Astrocyte of the cerebellum (primary cell): ENCODE measurements at regions not wholly inside any gene's neighbourhood (a gene's known extent, or its start where the extent isn't known, plus 50 kb on each side); places are given as distances from the start of the nearest gene placed in this dataset.
"Not testable (repeated sequence)": the region's sequence is repeated elsewhere in the genome, so short reads cannot be mapped to it uniquely, and the experiment has no call there.

Experiments used
- DNase-seq: peaks from one replicate; pipeline ENCODE4 v3.0.0-alpha.2; 2011; ENCODE audit warnings: low read depth
- H3K4me3 ChIP-seq: 2 replicates; pipeline ENCODE4 v1.5.1; 2011; ENCODE audit warnings: mild to moderate bottlenecking, low read depth, low read length, moderate library complexity
- in situ Hi-C: cut with HindIII; loops from 2 replicates; pipeline ENCODE4 v1.10.0; 2017; ENCODE audit warnings: low sequenced_read_pairs
- TF ChIP-seq, protein P1 (sequence below): IDR thresholded peaks from 2 replicates; pipeline ENCODE4 v1.5.1; 2012; ENCODE audit warnings: low read length, low read depth, moderate library complexity, mild to moderate bottlenecking; ENCODE audit errors: missing control alignments

DNA sequence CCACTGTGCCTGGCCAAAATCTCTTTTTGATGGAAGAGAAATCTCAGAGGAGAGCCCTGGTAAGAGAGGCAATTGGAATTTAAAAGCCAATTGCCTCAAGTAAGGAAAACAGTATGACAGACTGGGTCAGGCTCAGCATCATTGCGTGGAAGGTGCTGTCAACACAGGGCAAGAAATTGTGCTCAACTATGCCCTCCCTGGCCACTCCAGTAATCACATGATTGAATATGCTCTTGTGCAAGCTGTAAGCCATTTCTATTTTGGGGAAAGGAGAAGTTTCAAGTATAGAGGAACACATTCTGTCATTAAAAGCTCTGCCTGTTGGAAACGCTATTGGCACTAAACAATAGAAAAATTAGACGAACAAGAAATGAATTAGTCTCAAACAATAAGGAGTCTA, 1127.7 kb downstream of the REEP3 start:
- TF ChIP-seq, protein P1, sequence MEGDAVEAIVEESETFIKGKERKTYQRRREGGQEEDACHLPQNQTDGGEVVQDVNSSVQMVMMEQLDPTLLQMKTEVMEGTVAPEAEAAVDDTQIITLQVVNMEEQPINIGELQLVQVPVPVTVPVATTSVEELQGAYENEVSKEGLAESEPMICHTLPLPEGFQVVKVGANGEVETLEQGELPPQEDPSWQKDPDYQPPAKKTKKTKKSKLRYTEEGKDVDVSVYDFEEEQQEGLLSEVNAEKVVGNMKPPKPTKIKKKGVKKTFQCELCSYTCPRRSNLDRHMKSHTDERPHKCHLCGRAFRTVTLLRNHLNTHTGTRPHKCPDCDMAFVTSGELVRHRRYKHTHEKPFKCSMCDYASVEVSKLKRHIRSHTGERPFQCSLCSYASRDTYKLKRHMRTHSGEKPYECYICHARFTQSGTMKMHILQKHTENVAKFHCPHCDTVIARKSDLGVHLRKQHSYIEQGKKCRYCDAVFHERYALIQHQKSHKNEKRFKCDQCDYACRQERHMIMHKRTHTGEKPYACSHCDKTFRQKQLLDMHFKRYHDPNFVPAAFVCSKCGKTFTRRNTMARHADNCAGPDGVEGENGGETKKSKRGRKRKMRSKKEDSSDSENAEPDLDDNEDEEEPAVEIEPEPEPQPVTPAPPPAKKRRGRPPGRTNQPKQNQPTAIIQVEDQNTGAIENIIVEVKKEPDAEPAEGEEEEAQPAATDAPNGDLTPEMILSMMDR = no peak
- DNase-seq = no peak
- in situ Hi-C loops = no loop called here
- no peak overlapping the region for H3K4me3 ChIP-seq

DNA sequence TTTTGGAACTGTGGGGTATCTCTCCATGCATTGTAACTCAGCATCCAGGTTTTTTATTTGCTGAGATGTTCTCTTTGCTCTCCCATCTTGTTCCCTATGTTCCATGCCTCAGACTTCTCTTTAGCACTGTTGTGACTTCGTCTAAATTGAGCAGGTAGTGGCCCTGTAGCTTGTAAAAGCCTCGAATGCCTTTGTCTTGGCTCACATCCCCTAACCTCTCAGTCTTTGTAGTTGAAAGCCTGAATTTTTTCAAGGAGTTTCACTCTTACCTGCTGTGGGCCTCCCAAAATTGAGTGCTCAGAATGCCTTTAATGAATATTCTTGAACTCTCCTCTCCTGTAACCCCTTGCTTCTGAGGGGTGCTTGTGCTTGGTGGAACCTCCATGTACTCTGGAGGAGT, 1137.3 kb downstream of the REEP3 start:
- TF ChIP-seq, protein P1 = no peak
- no peak overlapping the region for H3K4me3 ChIP-seq
- no peak for DNase-seq
- in situ Hi-C loops = no loop called here

DNA sequence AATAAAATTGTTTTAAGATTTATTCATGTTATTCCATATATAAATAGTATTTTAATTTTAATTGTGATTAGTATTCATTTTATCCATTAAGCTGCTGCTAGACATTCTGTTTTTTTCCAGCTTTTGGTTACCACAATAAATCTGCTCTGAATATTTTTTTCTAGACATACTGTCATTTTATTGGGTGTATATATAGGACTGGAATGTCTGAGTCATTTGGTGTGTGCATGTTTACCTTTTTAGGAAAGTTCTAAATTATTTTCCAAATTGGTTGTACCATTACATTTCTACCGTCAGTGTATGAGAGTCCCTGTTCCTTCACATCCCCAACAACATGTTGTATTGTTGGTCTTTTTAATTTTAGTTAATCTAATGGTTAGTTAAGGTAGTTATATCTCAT, 1138.1 kb downstream of the REEP3 start:
- TF ChIP-seq, protein P1 = no peak
- no peak for DNase-seq
- H3K4me3 ChIP-seq = no peak overlapping the region
- in situ Hi-C loops = no loop called here

DNA sequence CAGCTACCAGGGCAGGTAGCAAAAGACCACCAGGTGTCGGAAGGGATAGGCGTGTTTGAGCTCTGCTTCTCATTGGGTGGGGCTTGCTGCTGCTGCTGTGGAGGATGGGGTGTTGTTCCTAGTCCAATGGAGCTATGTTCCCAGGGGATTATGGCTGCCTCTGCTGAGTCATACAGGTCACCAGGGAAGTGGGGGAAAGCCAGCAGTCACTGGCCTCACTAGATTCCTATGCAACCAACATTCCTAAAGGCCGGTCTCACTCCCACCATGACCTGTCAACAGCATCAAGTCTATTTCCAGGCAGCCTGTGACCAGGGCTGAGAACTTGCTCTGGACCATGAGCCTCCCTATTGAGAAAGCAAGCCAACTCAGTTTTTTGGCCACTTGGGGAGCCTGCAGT, 1160.8 kb downstream of the REEP3 start:
- DNase-seq = no peak
- in situ Hi-C loops = no loop called here

DNA sequence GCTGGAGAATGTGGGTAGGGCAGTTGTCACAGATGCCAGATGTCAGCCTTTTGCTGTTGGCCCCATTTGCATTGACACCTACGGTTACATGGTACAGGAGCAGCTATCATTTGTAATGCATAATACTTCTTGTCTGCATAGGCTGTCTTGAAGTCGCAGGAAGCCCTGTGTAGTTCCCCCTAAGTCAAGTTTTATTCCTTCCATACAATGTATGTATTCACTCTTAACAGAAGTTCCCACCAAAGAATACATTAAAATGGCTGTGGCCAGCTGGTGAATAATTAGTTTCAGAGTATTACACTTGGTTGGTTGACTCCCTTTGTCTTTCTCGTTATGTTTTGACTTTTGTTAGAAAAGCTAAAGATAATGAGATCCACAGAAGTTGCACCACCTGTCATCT, 1169.0 kb downstream of the REEP3 start:
- in situ Hi-C loops = no loop called here
- TF ChIP-seq, protein P1 = no peak
- H3K4me3 ChIP-seq = no peak overlapping the region
- DNase-seq = no peak

More for the DNA sequence above, 1160.8 kb downstream of the REEP3 start:
- H3K4me3 ChIP-seq = no peak overlapping the region
- TF ChIP-seq, protein P1 = no peak

DNA sequence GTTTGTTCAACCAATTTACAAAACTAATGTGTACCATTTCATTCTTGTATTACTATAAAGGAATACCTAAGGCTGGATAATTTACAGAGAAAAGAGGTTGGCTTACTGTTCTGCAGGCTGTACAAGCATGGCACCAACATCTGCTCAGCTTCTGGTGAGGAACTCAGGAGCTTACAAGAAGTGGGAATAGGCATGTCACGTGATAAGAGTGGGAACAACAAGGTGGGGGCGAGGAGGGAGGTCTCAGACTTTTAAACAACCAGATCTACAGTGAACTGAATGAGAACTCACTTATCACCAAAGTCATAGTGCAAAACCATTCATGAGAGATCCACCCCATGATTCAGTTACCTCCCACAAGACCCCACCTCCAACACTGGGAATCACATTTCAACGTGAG, 1178.0 kb downstream of the REEP3 start:
- no peak overlapping the region for H3K4me3 ChIP-seq
- TF ChIP-seq, protein P1 = no peak
- DNase-seq = no peak
- in situ Hi-C loops = no loop called here

DNA sequence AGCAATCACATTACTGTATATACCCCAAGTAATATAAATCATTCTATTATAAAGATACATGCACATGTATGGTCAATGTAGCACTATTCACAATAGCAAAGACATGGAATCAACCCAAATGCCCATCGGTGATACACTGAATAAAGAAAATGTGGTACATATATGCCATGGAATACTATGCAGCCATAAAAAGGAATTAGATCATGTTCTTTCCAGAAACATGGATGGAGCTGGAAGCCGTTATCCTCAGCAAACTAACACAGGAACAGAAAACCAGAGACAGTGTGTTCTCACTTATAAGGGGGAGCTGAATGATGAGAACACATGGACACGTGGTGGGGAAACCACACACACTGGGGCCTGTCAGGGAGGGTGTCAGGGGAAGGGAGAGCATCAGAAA, 1180.9 kb downstream of the REEP3 start:
- in situ Hi-C loops, DNase-seq, H3K4me3 ChIP-seq: not testable (repeated sequence)
